NCI-H1105 (cell line): ENCODE measurements at regions not wholly inside any gene's neighbourhood (a gene's known extent, or its start where the extent isn't known, plus 50 kb on each side); places are given as distances from the start of the nearest gene placed in this dataset.

Experiments used
- DNase-seq: peaks from one replicate; lab custom pipeline; 2025; lab: John Stamatoyannopoulos, UW

DNA sequence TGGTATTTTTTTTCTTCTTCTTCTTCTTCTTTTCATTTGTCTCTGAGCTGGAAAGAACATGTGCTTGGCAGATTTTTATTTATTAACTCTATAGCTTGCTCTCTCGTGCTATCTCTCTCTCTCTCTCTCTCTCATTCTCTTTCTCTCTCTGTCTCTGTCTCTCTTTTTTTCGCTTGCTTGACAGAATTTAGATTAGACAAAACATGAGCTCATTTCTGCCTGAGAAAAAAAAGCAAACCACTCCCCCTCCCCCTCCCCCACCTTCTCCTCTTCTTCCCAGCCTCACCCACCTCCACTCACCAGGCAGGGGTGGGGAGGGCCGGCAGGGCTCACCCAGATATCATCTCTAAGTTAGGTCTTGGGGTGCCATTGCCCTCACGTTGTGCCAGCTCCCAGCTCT lies 81.5 kb downstream of the PJA1 start:
- no peak for DNase-seq

- DNase-seq: no peak
These were observed 81.9 kb downstream of the PJA1 start for GRCh38 chrX:69083361-69083760.

- no peak for DNase-seq
These were observed 82.5 kb downstream of the PJA1 start for GRCh38 chrX:69082753-69083150.

GRCh38 chrX:69082055-69082752 lies 83.0 kb downstream of the PJA1 start:
- DNase-seq: no peak

DNA sequence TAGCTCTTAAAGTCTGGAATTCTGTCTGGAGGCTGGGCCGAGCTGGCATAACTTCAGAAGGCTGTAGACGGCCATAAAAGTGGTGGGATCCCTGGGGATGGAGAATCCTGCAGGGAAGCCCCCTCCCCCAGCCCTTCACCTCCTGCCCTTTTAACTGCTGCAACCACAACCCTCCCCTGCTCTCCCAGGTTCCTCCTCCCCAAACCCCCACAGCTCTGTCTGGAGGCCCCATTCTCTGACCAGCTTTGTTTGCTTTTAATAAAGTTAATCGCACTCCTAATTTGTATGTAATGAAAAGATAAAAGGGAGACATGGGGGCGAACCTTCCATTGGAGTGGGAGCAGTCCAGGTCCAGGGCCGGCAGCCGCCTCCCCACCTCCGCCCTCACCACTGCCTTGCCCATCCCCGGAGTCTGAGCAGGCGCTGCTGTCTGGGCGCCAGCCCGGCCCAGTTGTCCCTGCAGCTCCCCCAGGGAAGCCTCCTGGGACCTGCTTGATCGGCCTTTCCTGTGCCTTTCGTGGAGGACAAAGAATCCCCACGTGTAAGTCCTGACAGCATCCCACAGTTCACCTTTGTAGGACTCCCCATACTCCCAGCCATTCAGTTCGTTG lies 84.3 kb downstream of the PJA1 start:
- no peak for DNase-seq

GRCh38 chrX:69079268-69079667 lies 86.0 kb downstream of the PJA1 start:
- no peak for DNase-seq

GRCh38 chrX:69077895-69078455 lies 87.3 kb downstream of the PJA1 start:
- DNase-seq: no peak

GRCh38 chrX:69076088-69076487 lies 89.2 kb downstream of the PJA1 start:
- DNase-seq: no peak

- no peak for DNase-seq
These were observed 90.5 kb downstream of the PJA1 start for GRCh38 chrX:69074726-69075125.

DNA sequence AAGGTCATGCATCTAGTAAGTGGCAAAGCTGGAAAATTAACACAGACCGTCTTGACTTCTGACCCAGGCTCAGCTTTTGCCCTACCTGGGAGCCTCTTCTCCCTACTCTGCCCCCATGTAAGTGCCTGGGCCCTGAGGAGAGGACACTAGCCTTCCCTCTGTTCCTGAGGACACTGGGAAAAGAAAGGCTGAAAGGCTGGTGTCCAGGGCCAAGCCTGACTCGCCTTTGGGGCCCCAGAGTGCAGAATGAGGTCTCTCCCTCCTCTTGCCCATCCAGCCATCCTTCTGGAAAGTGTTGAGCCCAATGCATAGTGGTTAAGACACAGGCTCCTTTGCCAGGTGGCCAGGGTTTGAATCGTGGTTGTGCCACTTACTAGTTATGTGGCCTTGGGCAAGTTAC lies 91.5 kb downstream of the PJA1 start:
- no peak for DNase-seq

DNA sequence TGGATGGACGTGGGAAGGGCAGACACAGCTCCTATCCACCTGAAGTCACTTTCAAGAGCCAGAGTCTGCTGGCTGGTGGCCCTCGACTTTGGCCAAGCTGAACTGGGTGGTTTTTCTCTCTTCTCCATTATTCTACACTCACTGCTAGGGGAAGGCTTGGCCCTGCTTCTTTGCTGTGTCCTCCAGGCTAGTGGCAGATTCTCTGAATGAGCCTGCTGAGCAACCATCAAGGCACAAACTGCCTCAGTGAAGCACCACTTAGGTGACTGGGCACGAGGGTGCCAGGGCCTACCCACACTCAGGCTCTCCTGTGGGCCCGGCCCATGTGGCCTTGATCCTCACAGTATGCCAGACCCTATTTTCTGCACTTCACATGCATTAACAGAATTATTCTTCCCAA lies 92.0 kb downstream of the PJA1 start:
- no peak for DNase-seq

DNA sequence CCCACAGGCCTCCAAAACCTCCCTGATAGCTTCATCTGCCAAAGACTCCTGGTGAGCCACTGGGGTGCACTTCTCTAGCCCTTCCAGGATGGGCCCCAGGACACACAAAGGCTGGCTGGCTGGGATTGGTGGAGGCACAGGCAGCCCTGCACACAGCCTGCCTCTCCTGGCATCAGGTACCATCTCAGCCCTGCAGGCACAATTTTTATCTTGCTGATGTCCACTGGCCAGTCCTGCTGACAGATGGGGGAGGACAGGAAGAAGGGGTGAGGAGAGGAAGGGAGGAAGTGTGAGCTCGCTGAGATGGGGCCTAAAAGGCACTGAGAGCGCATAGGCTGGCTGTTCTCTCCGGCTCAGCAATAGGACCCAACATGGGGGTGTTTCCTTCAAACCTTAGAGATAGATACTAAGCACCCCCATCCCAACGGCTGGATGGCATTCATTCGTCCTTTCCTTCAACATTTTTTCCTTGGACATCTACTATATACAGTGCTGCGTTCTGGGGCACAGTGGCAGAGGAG lies 92.7 kb downstream of the PJA1 start:
- DNase-seq: no peak

- no peak for DNase-seq
These were observed 94.2 kb downstream of the PJA1 start for GRCh38 chrX:69070949-69071650.

- no peak for DNase-seq
These were observed 95.4 kb downstream of the PJA1 start for GRCh38 chrX:69069876-69070275.

DNA sequence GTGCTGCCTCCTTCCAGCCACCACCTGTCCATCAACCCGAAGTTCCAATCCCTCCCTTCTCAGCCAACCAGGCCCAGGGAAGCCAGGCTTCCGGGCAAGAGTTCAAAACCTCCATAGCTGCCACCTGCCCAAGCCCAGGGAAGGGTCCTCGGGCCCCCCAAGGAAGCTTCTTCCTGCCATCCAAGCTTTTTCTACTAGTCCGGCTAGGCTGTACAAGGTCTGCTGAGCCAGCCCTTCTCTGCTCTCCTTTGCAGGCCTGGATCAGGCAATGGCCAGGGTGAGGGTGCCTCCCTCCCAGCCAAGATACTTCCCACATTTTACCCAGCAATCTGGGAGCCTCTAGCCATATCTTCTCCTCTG lies 96.2 kb downstream of the PJA1 start:
- DNase-seq: no peak

- no peak for DNase-seq
These were observed 96.8 kb downstream of the PJA1 start for GRCh38 chrX:69068301-69069085.

GRCh38 chrX:69067841-69068240 lies 97.4 kb downstream of the PJA1 start:
- DNase-seq: no peak

GRCh38 chrX:69066966-69067525 lies 98.2 kb downstream of the PJA1 start:
- no peak for DNase-seq

- no peak for DNase-seq
These were observed 99.1 kb downstream of the PJA1 start for GRCh38 chrX:69066021-69066757.

GRCh38 chrX:69065451-69065850 lies 99.8 kb downstream of the PJA1 start:
- no peak for DNase-seq

GRCh38 chrX:69063486-69063885 lies 101.8 kb downstream of the PJA1 start:
- DNase-seq: no peak
